Duodenal mucosa (tissue), 2 donors: ENCODE measurements at regions not wholly inside any gene's neighbourhood (a gene's known extent, or its start where the extent isn't known, plus 50 kb on each side); places are given as distances from the start of the nearest gene placed in this dataset.

Experiments
- H3K27ac ChIP-seq: one replicate; pipeline ENCODE4 v1.7.0; 2013; ENCODE audit warnings: low read depth, low read length
- H3K27me3 ChIP-seq, 2 donors: one replicate each; pipeline ENCODE4 v1.7.0; 2013; ENCODE audit warnings: low read length in 2 of 2, control low read depth in 1 of 2; ENCODE audit not compliant: insufficient read depth in 2 of 2, control insufficient read depth in 1 of 2
- H3K36me3 ChIP-seq, 2 donors: one replicate each; pipeline ENCODE4 v1.7.0; 2013; ENCODE audit warnings: low read length in 2 of 2, control low read depth in 1 of 2; ENCODE audit not compliant: insufficient read depth in 2 of 2, control insufficient read depth in 1 of 2
- H3K4me1 ChIP-seq, 2 donors: one replicate each; pipeline ENCODE4 v1.7.0; 2013; ENCODE audit warnings: low read length in 2 of 2, control low read depth in 1 of 2; ENCODE audit not compliant: insufficient read depth in 2 of 2, control insufficient read depth in 1 of 2
- H3K4me3 ChIP-seq, 2 donors: one replicate each; pipeline ENCODE4 v1.7.0; 2013; ENCODE audit warnings: low read length in 2 of 2, low read depth in 1 of 2
- H3K9ac ChIP-seq, 2 donors: one replicate each; pipeline ENCODE4 v1.7.0; 2013; ENCODE audit warnings: low read length in 2 of 2, low read depth in 1 of 2
- H3K9me3 ChIP-seq, 2 donors: one replicate each; pipeline ENCODE4 v1.7.0; 2013; ENCODE audit warnings: low read length in 2 of 2, control low read depth in 1 of 2; ENCODE audit not compliant: control insufficient read depth in 1 of 2

DNA sequence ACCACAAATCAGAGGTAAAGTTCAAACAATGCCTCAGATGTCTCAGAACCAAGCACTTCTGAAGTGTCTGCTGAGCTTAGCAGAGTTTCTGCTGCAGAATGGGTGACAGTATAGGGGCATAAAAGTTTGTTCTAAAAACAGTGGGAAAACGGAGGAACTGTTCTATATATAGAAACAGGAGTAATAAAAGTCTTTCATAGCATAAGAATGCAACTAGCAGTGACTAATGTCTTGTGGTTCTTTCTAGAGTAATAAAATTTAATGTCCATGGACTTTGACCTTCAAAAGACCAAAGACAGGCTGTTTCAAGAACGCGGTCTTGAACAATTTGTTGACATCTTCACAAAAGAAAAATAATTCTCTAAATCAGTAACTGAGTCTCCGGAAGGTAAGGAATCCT lies 107.5 kb upstream of the FAR2 start:
- H3K4me3 ChIP-seq = peak overlapping the region; percentile 6 to 40
- peak overlapping the region in 1 of 2 donors; percentile 13 for H3K9ac ChIP-seq
- H3K27me3 ChIP-seq = no peaks in the 10 kb centered on the region
- H3K36me3 ChIP-seq = no peaks in the 10 kb centered on the region
- no peaks in the 10 kb centered on the region for H3K9me3 ChIP-seq
- no peak overlapping the region for H3K27ac ChIP-seq
- H3K4me1 ChIP-seq = peaks cover 2 to 21% of the 10 kb centered on the region in 2 donors

GRCh38 chr12:29043069-29043468 lies 106.0 kb upstream of the FAR2 start:
- H3K4me1 ChIP-seq = peaks cover 0 to 20% of the 10 kb centered on the region in 2 donors
- H3K9me3 ChIP-seq = no peaks in the 10 kb centered on the region
- no peaks in the 10 kb centered on the region for H3K36me3 ChIP-seq
- no peak overlapping the region for H3K27ac ChIP-seq
- H3K9ac ChIP-seq = no peak overlapping the region
- H3K27me3 ChIP-seq = no peaks in the 10 kb centered on the region
- H3K4me3 ChIP-seq = no peak overlapping the region

- H3K27ac ChIP-seq = no peak overlapping the region
- H3K9me3 ChIP-seq = no peaks in the 10 kb centered on the region
- H3K27me3 ChIP-seq = no peaks in the 10 kb centered on the region
- H3K4me3 ChIP-seq = no peak overlapping the region
- no peak overlapping the region for H3K9ac ChIP-seq
- H3K4me1 ChIP-seq = peaks cover 0 to 13% of the 10 kb centered on the region in 2 donors
- no peaks in the 10 kb centered on the region for H3K36me3 ChIP-seq
These were observed 104.3 kb upstream of the FAR2 start for GRCh38 chr12:29044799-29045198.

DNA sequence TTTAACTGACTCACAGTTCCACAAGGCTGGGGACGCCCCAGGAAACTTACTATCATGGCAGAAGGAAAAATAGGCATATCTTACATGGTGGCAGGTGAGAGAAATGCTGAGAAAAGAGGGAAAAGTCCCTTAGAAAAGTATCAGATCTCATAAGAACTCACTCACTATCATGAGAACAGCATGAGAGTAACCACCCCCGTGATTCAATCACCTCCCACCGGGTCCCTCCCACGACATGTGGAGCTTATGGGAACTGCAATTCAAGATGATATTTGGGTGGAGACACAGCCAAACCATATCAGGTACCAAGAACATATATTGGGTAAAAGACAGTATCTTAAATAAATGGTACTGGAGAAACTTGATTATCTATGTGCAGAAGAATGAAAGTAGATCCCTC lies 100.3 kb upstream of the FAR2 start:
- H3K4me3 ChIP-seq = no peak overlapping the region
- no peaks in the 10 kb centered on the region for H3K4me1 ChIP-seq
- no peak overlapping the region for H3K27ac ChIP-seq
- H3K9me3 ChIP-seq = no peaks in the 10 kb centered on the region
- H3K36me3 ChIP-seq = no peaks in the 10 kb centered on the region
- H3K9ac ChIP-seq = no peak overlapping the region
- H3K27me3 ChIP-seq = no peaks in the 10 kb centered on the region

DNA sequence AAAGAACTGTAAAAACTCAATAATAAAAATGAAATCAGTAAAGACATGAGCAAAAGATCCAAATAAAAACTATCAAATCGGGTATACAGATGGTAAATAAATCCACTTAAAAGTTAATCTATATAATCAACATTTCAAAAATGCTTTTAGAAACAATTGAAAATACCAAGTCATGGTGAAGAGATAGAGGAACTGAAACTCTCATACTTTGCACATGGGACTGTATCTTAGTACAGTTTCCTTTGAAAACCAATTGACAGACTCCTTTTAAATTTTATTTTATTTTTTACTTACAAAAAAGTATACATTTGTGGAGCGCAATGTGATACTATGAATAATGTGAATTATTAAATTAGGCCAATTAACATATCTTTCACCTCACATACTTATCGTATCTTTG lies 98.6 kb upstream of the FAR2 start:
- H3K36me3 ChIP-seq = no peaks in the 10 kb centered on the region
- no peaks in the 10 kb centered on the region for H3K27me3 ChIP-seq
- H3K9ac ChIP-seq = no peak overlapping the region
- no peak overlapping the region for H3K27ac ChIP-seq
- H3K9me3 ChIP-seq = no peaks in the 10 kb centered on the region
- H3K4me1 ChIP-seq = no peaks in the 10 kb centered on the region
- no peak overlapping the region for H3K4me3 ChIP-seq

DNA sequence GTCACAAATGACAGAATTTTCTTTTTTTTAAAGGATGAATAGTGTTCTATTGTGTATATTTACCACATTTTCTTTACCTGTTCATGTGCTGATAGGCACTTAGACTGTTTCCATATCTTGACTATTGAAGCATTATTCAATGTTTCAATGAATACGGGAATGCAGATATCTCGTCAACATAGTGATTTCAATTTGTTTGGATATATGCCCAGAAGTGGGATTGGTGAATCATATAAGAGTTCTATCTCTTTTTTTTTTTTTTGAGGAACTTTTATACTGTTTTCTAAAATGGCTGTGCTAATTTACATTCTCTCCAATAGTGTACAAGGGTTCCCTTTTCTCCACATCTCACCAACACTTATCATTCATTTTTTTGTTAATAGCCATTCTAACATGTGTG lies 97.9 kb upstream of the FAR2 start:
- H3K9me3 ChIP-seq = no peaks in the 10 kb centered on the region
- no peaks in the 10 kb centered on the region for H3K4me1 ChIP-seq
- no peak overlapping the region for H3K4me3 ChIP-seq
- no peak overlapping the region for H3K27ac ChIP-seq
- H3K27me3 ChIP-seq = no peaks in the 10 kb centered on the region
- no peak overlapping the region for H3K9ac ChIP-seq
- H3K36me3 ChIP-seq = no peaks in the 10 kb centered on the region

DNA sequence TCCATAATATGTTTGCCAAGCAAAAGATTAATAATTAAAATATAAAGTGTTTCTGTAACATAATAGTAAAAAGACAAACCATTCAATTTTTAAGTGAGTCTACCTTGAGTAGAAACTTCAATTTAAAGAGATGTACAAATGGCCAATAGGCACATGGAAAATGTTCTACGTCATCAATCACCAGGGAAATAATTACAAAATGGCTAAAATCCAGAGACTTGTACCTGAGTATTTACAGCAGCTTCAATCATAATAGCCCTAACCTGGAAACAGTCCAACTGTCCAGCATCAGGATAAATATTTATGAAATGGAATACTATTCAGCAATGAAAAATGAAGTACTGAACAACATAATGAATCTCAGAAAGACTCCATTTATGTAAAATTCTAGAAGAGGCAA lies 95.5 kb upstream of the FAR2 start:
- Histone ChIP-seq H3K4me1 (no peaks in the 10 kb centered on the region), H3K9me3 (no peaks in the 10 kb centered on the region), H3K27me3 (no peaks in the 10 kb centered on the region), H3K27ac (no peak overlapping the region), H3K36me3 (no peaks in the 10 kb centered on the region), H3K9ac (no peak overlapping the region), H3K4me3 (no peak overlapping the region)

- no peaks in the 10 kb centered on the region for H3K27me3 ChIP-seq
- H3K36me3 ChIP-seq = no peaks in the 10 kb centered on the region
- no peak overlapping the region for H3K9ac ChIP-seq
- H3K4me3 ChIP-seq = no peak overlapping the region
- no peak overlapping the region for H3K27ac ChIP-seq
- H3K4me1 ChIP-seq = no peaks in the 10 kb centered on the region
- H3K9me3 ChIP-seq = no peaks in the 10 kb centered on the region
These were observed 94.0 kb upstream of the FAR2 start for GRCh38 chr12:29054858-29055663.

- no peak overlapping the region for H3K9ac ChIP-seq
- H3K4me1 ChIP-seq = no peaks in the 10 kb centered on the region
- H3K4me3 ChIP-seq = no peak overlapping the region
- H3K27me3 ChIP-seq = no peaks in the 10 kb centered on the region
- no peaks in the 10 kb centered on the region for H3K9me3 ChIP-seq
- H3K27ac ChIP-seq = no peak overlapping the region
- H3K36me3 ChIP-seq = no peaks in the 10 kb centered on the region
These were observed 83.0 kb upstream of the FAR2 start for GRCh38 chr12:29066011-29066588.

- H3K27me3 ChIP-seq = no peaks in the 10 kb centered on the region
- H3K36me3 ChIP-seq = no peaks in the 10 kb centered on the region
- no peaks in the 10 kb centered on the region for H3K4me1 ChIP-seq
- no peak overlapping the region for H3K4me3 ChIP-seq
- no peaks in the 10 kb centered on the region for H3K9me3 ChIP-seq
- no peak overlapping the region for H3K27ac ChIP-seq
- no peak overlapping the region for H3K9ac ChIP-seq
These were observed 81.6 kb upstream of the FAR2 start for GRCh38 chr12:29067430-29067829.
